Coronary artery (tissue), 2 donors: ENCODE measurements at regions not wholly inside any gene's neighbourhood (a gene's known extent, or its start where the extent isn't known, plus 50 kb on each side); places are given as distances from the start of the nearest gene placed in this dataset.

ENCODE experiments used
- DNase-seq: peaks from one replicate; pipeline ENCODE4 v3.0.0-alpha.2; 2017; ENCODE audit warnings: low spot score
- H3K27ac ChIP-seq, 2 donors: fragments of 200-600 bp; sonication (generic); one replicate each; pipeline ENCODE4 v1.5.1; 2016 to 2019
- H3K4me3 ChIP-seq: fragments of 200-600 bp; sonication (generic); 2 replicates; pipeline ENCODE4 v1.5.1; 2016; ENCODE audit warnings: mild to moderate bottlenecking, moderate library complexity
- TF ChIP-seq, protein P1 (sequence below): fragments of 200-600 bp; sonication (generic); IDR thresholded peaks from one replicate; pipeline ENCODE4 v1.5.1; 2019; ENCODE audit warnings: antibody characterized with exemption

DNA sequence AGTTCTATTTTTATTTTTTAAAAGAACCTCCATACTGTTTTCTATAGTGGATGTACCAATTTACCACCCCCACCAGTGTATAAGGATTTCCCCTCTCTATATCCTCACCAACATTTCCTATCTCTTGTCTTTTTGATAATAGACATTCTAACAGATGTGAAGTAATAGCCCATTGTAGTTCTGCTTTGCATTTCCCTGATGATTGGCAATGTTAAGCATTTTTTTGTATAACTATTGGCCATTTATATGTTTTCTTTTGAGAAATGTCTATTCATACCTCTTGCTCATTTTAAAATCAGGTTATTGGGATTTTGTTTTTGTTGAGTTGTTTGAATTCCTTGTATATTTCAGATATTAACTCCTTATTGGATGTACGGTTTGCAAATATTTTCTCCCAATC lies 251.1 kb upstream of the HTR2C start:
- DNase-seq, result no peak
- TF ChIP-seq, protein P1, sequence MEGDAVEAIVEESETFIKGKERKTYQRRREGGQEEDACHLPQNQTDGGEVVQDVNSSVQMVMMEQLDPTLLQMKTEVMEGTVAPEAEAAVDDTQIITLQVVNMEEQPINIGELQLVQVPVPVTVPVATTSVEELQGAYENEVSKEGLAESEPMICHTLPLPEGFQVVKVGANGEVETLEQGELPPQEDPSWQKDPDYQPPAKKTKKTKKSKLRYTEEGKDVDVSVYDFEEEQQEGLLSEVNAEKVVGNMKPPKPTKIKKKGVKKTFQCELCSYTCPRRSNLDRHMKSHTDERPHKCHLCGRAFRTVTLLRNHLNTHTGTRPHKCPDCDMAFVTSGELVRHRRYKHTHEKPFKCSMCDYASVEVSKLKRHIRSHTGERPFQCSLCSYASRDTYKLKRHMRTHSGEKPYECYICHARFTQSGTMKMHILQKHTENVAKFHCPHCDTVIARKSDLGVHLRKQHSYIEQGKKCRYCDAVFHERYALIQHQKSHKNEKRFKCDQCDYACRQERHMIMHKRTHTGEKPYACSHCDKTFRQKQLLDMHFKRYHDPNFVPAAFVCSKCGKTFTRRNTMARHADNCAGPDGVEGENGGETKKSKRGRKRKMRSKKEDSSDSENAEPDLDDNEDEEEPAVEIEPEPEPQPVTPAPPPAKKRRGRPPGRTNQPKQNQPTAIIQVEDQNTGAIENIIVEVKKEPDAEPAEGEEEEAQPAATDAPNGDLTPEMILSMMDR, result no peak
- Histone ChIP-seq H3K4me3 (no peak overlapping the region), H3K27ac (no peak overlapping the region)

DNA sequence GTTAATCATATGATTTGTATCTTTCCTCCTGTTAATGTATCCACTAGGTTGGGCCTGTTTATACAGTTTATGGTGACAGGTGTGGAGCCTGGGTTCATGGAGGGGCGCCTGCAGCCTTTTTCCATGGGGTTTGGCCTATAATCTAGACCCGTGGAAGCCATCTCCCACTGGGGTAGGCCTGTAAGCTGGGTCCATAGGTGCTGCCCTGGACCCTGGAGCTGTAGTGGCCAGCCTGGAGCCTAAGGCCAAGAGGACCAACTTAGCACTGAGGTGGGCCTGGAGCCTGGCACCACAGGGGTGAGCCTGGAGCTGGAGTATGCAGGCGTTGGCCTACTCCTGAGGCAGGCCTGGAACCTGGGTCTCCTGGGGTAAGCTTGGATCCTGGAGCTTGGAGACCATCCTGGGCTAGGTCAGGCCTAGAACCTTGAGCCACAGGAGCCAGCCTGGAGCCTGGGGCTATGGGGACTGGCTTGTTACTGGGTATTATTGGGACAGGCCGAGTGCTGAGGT lies 249.4 kb upstream of the HTR2C start:
- H3K27ac ChIP-seq, result no peak overlapping the region
- TF ChIP-seq, protein P1, result no peak
- no peak for DNase-seq
- no peak overlapping the region for H3K4me3 ChIP-seq

DNA sequence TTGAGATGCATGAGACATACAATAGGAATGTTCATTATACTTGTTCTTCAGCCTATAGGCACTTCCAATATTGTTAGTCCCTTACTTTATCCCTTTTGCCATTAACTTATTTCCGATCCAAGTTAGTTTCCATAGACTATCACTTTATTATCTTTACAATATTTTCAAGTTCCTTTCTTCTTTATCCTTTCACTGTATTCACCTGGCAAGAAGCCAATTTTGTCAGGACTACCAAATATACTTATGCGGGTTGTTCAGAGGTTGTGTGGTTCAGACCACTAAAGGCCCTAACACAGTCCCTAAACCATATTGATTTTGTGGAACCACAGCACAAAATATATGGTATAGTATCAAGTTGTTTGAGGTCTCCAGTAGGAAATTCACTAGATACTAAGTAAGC lies 245.0 kb upstream of the HTR2C start:
- Histone ChIP-seq H3K4me3 (no peak overlapping the region), H3K27ac (no peak overlapping the region)
- DNase-seq, result no peak
- TF ChIP-seq, protein P1, result no peak

DNA sequence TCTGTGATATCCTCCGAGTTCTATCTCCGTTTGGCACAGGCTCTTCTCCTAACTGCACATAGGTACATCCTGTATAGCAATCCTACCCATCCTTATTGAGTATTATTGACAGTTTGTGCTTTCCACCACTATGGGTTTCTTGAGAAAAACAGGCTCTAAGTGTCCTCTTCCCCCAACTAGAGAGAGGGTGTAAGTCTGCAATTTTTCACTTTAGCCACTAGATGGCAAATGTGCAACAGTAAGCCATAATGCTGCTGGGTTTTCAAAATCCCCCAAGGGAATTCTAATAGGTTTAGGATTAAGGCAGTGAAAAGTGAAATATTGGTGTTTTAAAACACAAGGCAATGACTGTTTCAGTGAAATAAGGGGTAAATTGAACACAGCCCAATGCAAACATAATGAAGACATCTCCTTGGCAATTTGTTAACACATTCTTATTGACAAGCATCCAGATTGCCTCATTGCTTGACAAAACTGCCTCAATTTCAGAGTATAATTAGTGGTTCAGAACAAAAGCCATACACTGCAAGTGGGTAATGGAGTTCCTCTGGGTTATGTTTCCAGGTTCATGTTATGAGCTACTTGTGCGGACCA lies 239.0 kb upstream of the HTR2C start:
- no peak overlapping the region for H3K4me3 ChIP-seq
- H3K27ac ChIP-seq, result no peak overlapping the region
- TF ChIP-seq, protein P1, result peak; percentile 45
- no peak for DNase-seq

DNA sequence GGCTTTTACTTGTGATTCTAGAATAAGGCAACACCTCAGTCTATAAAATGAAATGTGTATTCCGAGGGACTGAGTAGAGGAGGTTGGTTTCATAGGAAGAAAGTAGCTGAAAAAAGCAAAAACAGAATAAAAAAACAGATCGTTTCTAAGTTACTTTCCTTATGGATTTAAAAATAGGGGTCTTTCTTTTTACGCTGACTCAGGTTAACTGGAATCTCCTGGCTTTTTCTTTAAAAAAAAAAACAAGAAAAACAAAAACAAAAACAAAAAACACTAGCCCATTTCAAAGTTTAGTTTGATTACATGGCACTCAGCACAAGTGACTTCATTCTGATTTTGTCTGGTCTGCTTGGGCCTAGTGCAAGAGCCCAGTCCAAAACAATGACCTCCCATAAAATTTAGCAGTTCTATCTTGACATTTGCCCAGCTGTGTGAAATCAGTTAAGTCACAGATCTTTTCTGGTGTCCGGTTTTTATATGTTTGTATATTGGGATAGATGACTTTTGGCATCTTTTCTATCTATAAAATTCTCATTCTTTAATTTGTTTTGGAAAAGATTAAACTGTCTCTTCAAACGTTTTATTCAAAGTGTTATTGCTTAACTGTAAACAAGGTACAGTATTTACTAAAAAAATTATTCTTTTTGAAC lies 222.7 kb upstream of the HTR2C start:
- Histone ChIP-seq H3K4me3 (no peak overlapping the region), H3K27ac (no peak overlapping the region)
- TF ChIP-seq, protein P1, result no peak
- no peak for DNase-seq

DNA sequence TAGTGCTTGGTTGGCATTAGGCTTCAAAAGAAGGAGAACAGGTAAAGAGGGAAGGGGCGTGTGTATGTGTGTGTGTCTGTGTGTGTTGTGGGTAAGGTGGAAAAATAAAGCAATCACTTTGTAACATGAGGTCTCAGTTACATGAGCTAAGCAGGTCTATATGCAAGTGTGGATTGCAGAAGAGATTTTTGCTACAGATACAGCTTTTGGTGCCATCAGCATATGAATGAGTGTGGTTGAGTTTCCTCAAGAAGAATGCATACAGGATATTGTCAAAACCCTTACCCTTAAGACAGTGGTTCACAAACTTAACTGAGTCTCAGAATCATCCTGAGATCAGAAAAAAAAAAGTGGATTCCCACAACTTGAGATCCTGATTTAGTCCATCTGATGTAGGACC lies 220.5 kb upstream of the HTR2C start:
- Histone ChIP-seq H3K27ac (no peak overlapping the region), H3K4me3 (no peak overlapping the region)
- no peak for DNase-seq
- TF ChIP-seq, protein P1, result no peak
